GM18861 (cell line): ENCODE measurements at regions not wholly inside any gene's neighbourhood (a gene's known extent, or its start where the extent isn't known, plus 50 kb on each side); places are given as distances from the start of the nearest gene placed in this dataset.

Source experiments
- ATAC-seq: cut with Tn5 transposase; IDR thresholded peaks from one replicate; pipeline ENCODE4 v1.9.1; 2021; ENCODE audit not compliant: unreplicated experiment

DNA sequence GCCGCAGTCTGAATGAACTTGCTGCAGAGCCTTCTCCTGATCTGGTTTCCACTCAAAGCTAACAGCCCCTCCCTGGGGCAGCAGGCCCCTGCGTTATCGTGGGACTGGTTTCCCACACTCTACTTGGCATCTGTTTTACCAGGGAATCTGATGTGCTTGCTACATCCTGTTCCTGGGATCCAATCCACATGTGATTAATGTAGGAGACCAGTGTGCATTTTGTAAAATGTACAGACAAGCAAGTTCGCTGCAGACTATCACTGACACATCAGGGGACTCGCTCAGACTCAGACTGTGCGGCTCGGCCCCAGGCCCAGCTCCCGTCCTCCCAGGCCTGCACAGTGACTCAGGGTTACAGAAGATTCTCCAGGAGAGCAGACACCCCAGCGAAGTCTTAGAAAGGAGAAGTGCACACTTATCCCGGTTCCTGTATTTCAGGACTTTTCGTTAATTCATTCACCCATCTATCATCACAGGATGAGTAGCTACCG lies 340.1 kb downstream of the MATN1 start:
- no peak for ATAC-seq

- ATAC-seq = no peak
Observed at GRCh38 chr1:30382496-30382895, 340.9 kb downstream of the MATN1 start.

- no peak for ATAC-seq
Observed at GRCh38 chr1:30381671-30382365, 341.6 kb downstream of the MATN1 start.

GRCh38 chr1:30381266-30381665 lies 342.1 kb downstream of the MATN1 start:
- no peak for ATAC-seq

DNA sequence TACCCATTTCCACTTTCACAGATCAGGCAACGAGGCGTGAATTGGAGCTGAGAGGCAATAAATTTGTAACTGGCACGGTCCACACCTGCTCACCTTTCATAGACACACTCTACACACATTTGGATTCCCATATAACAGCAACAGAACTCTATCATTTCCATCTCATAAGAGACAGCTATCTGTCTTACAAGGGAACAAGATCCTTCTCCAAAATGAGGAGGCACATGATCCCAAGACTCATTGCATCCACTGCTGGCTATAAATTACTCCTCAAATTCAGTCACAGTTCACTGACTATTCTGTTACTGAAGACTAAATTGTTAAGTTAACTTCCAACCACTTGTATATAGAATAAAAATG lies 342.8 kb downstream of the MATN1 start:
- ATAC-seq = no peak

GRCh38 chr1:30379684-30380624 lies 343.4 kb downstream of the MATN1 start:
- ATAC-seq = no peak

GRCh38 chr1:30378991-30379581 lies 344.3 kb downstream of the MATN1 start:
- ATAC-seq = no peak

DNA sequence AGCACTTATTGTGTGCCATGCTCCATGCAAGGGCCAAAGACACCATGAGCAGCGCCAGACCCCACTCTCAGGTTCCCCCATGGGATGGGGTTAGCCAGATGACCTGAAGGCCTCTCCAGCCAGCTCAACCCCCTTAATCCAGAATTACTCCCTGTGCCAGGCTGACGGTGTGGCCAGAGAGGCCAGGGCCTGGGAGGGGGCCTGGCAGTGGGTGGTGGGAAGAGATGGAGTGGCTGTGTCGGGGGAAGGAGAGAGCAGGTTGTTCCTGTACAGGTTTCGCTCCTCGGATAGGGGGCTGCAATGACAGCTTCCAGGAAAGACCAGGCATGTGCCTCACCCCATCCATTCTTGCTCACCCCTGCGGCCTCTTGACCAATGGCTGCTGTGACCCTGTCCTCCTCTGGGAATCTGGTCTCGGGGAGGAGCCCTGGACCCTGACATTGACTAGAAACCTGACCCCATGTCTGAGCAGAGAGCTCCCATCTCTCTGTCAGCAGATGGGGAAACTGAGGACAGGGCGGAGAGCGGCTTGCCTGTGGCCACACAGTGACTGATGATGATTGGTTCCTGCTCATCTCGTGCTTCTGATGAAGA lies 345.3 kb downstream of the MATN1 start:
- ATAC-seq = no peak

DNA sequence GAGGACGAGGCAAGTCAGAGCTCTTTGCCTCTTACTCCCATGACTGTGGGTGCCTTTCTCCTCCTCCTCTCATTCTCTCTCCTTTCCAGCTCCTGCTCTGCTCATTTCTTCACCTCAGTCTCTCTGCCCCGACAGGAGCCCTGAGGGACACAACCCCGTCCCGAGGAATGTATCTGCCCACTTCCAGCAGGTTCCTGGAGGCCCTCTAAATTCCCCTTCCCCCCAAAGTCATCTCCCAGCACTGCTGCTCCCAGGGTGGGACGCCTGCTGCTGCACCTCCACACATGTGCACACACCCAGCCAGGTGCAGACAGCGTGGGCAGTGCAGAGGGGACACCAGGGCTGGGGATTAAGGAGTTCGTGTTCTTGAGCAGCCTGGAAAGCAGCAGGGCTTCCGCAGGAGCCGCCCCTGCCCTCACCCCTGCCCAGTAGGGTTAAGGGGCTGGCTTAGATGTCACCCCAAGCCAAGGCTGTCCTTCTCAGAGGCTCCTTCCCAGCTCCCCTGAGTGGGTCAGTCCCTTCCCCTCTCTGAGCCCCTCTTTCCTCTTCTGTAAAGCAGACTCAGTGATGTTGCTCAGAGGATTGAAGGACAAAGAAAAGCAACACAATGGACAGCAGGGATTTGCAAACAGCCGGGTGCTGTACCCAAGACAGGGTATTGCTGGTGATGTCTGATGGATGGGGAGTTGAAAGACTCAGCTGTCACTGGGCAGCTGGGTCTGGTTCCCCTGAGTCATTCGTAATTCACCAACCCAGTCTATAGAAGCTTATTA lies 346.0 kb downstream of the MATN1 start:
- no peak for ATAC-seq

DNA sequence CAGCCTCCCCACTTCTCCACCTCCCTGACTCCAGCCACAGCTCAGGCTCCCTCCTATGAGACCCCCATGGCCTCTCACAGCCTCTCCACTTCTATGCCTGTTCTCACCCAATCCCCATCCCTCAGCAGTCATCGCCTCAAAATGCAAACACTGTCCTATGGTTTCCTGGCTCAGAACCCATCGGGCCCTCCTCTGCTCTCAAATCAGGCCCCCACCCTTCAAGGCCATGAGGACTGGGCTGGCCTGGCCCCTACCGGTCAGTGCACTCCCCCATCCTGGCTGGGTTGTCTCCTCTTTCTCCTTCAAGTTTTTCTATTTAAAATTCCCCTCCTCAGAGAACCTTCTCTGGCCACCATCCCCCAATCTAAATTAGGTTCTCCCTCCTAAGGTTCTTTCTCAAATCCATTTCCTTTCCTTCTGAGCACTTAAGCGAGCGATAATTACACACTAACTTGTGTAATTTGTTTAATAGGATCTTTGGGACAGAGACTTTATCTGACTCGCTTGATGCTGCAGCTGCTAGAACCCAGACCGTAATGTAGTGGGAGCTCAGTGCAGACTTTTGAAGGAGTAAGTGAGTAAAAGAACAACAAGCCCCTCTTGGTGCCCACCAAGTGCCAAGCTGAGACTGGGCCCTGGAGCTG lies 347.2 kb downstream of the MATN1 start:
- ATAC-seq = no peak

DNA sequence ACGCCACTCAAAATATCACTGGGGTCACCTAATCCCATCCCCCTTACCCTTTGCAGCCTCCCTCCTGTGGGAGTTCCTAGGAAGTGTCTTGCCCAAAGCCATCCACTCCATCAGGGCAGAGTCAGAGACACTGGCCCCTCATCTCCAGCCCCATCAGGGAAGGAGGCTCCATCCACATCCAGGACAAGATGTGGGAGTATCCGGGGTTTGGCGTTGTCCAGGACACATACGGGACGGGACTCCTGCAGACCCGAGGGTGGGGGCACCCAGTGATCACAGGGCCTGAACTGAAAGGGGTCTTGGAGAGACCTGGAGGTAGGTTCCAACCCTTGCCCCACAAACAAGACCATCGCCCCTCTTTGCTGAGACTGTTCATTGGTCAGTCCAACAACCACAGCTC lies 348.2 kb downstream of the MATN1 start:
- ATAC-seq = no peak

DNA sequence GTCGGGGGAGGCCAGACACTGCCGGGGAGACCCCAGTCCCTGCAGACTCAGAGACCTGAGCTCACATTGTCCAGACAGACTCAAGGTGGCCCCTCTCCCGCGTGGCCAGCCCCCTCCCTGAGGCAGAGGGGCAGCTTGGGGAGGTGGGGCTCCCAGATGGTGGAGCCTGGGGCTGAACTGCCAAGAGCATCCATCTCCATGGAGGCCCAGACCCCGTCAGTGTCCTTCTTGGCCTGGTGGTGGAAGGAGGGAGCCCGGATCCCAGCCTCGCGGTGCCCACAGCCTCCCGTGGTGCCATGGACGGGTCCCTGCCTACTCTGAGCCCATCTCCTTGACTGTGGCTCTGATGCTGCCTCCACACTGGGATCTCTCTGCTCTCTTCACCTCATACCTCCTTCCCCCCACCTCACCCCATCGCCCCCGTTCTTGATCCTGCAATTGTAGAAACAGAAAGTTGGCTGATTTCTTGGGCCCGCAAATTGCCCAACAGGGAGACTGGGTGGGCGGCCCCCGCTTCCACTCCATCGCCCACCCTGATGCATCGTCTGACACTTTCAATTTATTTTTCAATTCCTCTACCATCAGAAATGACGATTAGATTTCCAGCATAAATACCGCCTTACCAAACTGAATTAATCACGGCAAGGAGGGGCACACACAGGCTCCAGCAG lies 348.9 kb downstream of the MATN1 start:
- ATAC-seq = no peak

GRCh38 chr1:30373471-30374399 lies 349.6 kb downstream of the MATN1 start:
- no peak for ATAC-seq

GRCh38 chr1:30372792-30373433 lies 350.5 kb downstream of the MATN1 start:
- no peak for ATAC-seq

GRCh38 chr1:30371888-30372791 lies 351.2 kb downstream of the MATN1 start:
- no peak for ATAC-seq

DNA sequence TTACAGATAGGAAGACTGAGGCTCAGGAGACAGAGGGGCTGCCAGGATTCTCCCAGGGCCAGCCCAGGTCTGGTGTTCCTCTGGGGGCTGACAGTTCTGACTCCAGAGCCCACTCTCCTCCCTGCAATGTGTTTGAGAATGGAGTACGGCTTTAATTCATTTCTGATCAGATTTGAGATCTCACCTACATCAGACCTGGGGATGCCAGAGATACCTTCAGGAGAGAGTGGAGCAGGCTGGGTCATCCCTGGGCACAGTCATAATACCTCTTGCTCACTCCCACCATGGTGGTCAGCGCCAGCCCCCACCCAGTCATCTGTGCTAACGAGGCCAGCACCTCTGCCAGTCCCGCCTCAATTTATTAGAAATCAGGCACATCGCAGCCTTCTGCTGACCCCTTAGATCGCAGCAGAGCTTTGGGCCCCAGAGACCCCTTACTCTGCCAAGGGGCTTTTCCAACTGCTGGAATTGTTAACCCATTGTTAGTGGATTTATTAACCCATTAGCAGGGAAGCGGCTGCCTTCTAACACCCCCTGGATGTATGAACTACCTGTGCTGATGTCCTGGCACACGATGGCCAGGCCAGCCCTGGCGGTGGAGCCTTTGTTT lies 352.1 kb downstream of the MATN1 start:
- no peak for ATAC-seq
